Right lobe of liver (tissue), 4 donors: ENCODE measurements at regions not wholly inside any gene's neighbourhood (a gene's known extent, or its start where the extent isn't known, plus 50 kb on each side); places are given as distances from the start of the nearest gene placed in this dataset.

Experiments used
- POLR2A ChIP-seq: fragments of 450-650 bp; IDR thresholded peaks from one replicate; pipeline ENCODE4 v1.6.1; 2017; ENCODE audit warnings: antibody characterized with exemption, mild to moderate bottlenecking
- TF ChIP-seq, protein P1 (sequence below), 4 donors: fragments of 200-600 bp in 3 of 4; fragments of 450-650 bp in 1 of 4; IDR thresholded peaks; one replicate each; pipeline versions ENCODE4 v1.5.1 to v1.8.0; 2016 to 2022; ENCODE audit warnings: antibody characterized with exemption in 4 of 4, mild to moderate bottlenecking in 2 of 4
- donor health status: DM: no; HTN: no; CAD: no.
- donor health status: DM: no; HTN: no; CAD: no.
- donor health status: DM: no; HTN: yes; CAD: no.

DNA sequence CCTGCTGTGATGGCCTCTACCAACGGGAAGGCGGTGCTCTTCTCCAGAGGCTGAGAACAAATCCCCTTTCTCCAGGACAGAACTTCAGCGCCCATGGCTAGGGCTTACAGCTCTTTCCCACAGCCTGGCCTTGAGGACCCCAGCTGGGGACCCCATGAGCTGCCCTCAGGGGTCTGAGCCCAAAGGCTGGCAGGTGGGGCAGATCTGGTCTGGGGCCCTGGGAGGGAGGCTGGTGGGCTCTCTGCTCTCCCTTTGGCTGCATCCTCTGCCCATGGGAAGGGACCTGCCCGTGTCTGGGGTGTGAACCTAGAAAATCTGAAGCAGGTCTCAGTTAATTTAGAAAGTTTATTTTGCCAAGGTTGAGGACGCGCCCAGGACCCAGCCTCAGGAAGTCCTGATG lies 322.1 kb downstream of the ADGRD1 start:
- TF ChIP-seq, protein P1, sequence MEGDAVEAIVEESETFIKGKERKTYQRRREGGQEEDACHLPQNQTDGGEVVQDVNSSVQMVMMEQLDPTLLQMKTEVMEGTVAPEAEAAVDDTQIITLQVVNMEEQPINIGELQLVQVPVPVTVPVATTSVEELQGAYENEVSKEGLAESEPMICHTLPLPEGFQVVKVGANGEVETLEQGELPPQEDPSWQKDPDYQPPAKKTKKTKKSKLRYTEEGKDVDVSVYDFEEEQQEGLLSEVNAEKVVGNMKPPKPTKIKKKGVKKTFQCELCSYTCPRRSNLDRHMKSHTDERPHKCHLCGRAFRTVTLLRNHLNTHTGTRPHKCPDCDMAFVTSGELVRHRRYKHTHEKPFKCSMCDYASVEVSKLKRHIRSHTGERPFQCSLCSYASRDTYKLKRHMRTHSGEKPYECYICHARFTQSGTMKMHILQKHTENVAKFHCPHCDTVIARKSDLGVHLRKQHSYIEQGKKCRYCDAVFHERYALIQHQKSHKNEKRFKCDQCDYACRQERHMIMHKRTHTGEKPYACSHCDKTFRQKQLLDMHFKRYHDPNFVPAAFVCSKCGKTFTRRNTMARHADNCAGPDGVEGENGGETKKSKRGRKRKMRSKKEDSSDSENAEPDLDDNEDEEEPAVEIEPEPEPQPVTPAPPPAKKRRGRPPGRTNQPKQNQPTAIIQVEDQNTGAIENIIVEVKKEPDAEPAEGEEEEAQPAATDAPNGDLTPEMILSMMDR (IDR thresholded peaks at IDR 0.05): no peak
- no peak for TF ChIP-seq POLR2A
